ENCODE measurements at regions not wholly inside any gene's neighbourhood (a gene's known extent, or its start where the extent isn't known, plus 50 kb on each side); places are given as distances from the start of the nearest gene placed in this dataset.

DNA sequence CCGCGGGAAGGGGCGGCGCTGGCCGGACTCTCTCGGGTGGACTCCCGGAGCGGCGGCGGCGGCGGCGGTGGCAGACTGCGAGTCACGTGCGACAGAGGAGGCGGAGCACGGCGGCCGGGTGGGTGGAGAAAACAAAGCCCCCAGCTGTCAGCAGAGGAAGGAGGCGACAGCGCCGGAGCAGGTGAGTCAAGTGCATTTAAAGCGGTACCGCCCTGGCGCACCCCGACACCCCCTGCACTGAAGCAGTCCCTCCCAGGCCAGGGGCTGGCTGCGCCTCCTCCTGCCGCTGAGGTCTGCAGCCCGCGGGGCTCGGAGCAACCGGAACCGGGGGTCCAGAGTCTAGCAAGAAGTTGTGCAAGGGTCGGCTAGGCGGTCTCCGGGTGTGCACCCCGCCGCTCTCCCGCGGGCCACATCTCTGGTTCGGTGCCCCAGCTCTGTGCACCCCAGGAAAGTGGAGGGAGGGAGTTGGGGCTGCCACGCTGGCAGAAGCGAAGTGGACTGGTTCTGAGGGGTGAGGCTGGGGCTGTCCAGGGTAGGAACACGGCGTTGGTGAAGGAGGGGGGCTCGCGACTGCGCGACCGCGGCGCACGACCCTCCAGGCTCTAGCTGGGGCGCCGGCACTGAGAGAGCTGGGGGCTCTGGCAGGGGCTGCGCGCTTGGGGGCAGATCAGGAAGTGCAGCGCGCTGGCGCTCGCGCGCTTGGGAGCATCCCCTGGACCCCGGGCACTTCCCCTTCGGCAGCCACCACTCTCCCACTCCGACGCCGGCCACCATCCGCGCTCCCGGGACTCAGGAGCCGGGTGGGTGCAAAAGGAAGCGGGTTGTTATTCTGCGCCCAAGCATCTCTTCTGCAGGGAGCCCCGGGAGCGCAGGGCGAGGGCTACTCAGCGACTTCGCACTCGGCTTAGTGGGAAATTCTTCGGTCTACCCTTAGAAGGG is 64.0 kb upstream of the MAPRE2 start:
- TF ChIP-seq, protein P1, sequence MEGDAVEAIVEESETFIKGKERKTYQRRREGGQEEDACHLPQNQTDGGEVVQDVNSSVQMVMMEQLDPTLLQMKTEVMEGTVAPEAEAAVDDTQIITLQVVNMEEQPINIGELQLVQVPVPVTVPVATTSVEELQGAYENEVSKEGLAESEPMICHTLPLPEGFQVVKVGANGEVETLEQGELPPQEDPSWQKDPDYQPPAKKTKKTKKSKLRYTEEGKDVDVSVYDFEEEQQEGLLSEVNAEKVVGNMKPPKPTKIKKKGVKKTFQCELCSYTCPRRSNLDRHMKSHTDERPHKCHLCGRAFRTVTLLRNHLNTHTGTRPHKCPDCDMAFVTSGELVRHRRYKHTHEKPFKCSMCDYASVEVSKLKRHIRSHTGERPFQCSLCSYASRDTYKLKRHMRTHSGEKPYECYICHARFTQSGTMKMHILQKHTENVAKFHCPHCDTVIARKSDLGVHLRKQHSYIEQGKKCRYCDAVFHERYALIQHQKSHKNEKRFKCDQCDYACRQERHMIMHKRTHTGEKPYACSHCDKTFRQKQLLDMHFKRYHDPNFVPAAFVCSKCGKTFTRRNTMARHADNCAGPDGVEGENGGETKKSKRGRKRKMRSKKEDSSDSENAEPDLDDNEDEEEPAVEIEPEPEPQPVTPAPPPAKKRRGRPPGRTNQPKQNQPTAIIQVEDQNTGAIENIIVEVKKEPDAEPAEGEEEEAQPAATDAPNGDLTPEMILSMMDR (IDR thresholded peaks at IDR 0.05) = no peak
- TF ChIP-seq POLR2A (IDR thresholded peaks at IDR 0.05) (peak; percentile 66), POLR2AphosphoS5 (IDR thresholded peaks at IDR 0.05) (peak; percentile 69 to 75 (median 74)), EP300 (IDR thresholded peaks at IDR 0.05; ENCODE audit: low read depth) (no peak)

Measured in transverse colon (tissue), 4 donors.